HG02885 (cell line): ENCODE measurements at regions not wholly inside any gene's neighbourhood (a gene's known extent, or its start where the extent isn't known, plus 50 kb on each side); places are given as distances from the start of the nearest gene placed in this dataset.

ENCODE experiments used
- ATAC-seq: cut with Tn5 transposase; IDR thresholded peaks from one replicate; pipeline ENCODE4 v1.9.1; 2021; ENCODE audit warnings: mild to moderate bottlenecking; ENCODE audit not compliant: unreplicated experiment, poor library complexity

- no peak for ATAC-seq
Measured at GRCh38 chr13:90414691-90415596, 932.5 kb upstream of the MIR17HG start.

GRCh38 chr13:90415902-90416301 lies 931.6 kb upstream of the MIR17HG start:
- no peak for ATAC-seq

GRCh38 chr13:90416519-90416918 lies 931.0 kb upstream of the MIR17HG start:
- ATAC-seq, result no peak

GRCh38 chr13:90416938-90417337 lies 930.5 kb upstream of the MIR17HG start:
- ATAC-seq, result no peak

GRCh38 chr13:90420683-90421082 lies 926.8 kb upstream of the MIR17HG start:
- ATAC-seq, result no peak

- no peak for ATAC-seq
Measured at GRCh38 chr13:90427322-90428272, 919.9 kb upstream of the MIR17HG start.

- ATAC-seq, result no peak
Measured at GRCh38 chr13:90428522-90429210, 918.8 kb upstream of the MIR17HG start.

GRCh38 chr13:90430127-90430526 lies 917.4 kb upstream of the MIR17HG start:
- ATAC-seq, result no peak

- ATAC-seq, result no peak
Measured at GRCh38 chr13:90436697-90437096, 910.8 kb upstream of the MIR17HG start.

GRCh38 chr13:90438576-90438975 lies 908.9 kb upstream of the MIR17HG start:
- no peak for ATAC-seq

- no peak for ATAC-seq
Measured at GRCh38 chr13:90443268-90443667, 904.2 kb upstream of the MIR17HG start.

- ATAC-seq, result no peak
Measured at GRCh38 chr13:90444232-90444631, 903.3 kb upstream of the MIR17HG start.

- ATAC-seq, result no peak
Measured at GRCh38 chr13:90445179-90445578, 902.3 kb upstream of the MIR17HG start.

- ATAC-seq, result no peak
Measured at GRCh38 chr13:90447034-90447733, 900.3 kb upstream of the MIR17HG start.

GRCh38 chr13:90447734-90448101 lies 899.8 kb upstream of the MIR17HG start:
- ATAC-seq, result no peak

- ATAC-seq, result no peak
Measured at GRCh38 chr13:90448466-90449037, 898.9 kb upstream of the MIR17HG start.

GRCh38 chr13:90453342-90453741 lies 894.1 kb upstream of the MIR17HG start:
- no peak for ATAC-seq

GRCh38 chr13:90454002-90454636 lies 893.4 kb upstream of the MIR17HG start:
- no peak for ATAC-seq

GRCh38 chr13:90455067-90455466 lies 892.4 kb upstream of the MIR17HG start:
- no peak for ATAC-seq
